ENCODE measurements at regions not wholly inside any gene's neighbourhood (a gene's known extent, or its start where the extent isn't known, plus 50 kb on each side); places are given as distances from the start of the nearest gene placed in this dataset.

GRCh38 chr13:73938372-73939070, 195.7 kb downstream of the KLF12 start:
- peaks cover 72% of the 10 kb centered on the region for H3K79me2 ChIP-seq (ENCODE audit: low read length)
- H3K4me3 ChIP-seq (ENCODE audit: low read length) = no peak overlapping the region
- peaks cover 15% of the 10 kb centered on the region; the same call in 1 of the 2 replicates for H3K36me3 ChIP-seq (ENCODE audit: insufficient read depth, low read length)
- no peaks in the 10 kb centered on the region for H3K27me3 ChIP-seq (ENCODE audit: low read length)
- peak overlapping the region; percentile 31 for H3K4me2 ChIP-seq (ENCODE audit: low read depth, low read length, poor library complexity, severe bottlenecking)
- no peak for DNase-seq
- no peaks in the 10 kb centered on the region for H3K9me3 ChIP-seq (ENCODE audit: low read length)
- peaks cover 68% of the 10 kb centered on the region for H3K4me1 ChIP-seq (ENCODE audit: low read length)
- no peaks in the 10 kb centered on the region for H4K20me1 ChIP-seq (ENCODE audit: insufficient read depth, low read depth, low read length)
- H3K9me2 ChIP-seq (replicated peaks; ENCODE audit: insufficient read depth, low read length) = no peaks in the 10 kb centered on the region
- no peak overlapping the region for H2AFZ ChIP-seq (ENCODE audit: low read length)
- no peak overlapping the region for H3K9ac ChIP-seq (ENCODE audit: low read length)
- peak overlapping the region; percentile 6; the same call in 1 of the 2 replicates for H3K27ac ChIP-seq (ENCODE audit: low read length)

GRCh38 chr13:73937441-73937840, 196.8 kb downstream of the KLF12 start:
- no peaks in the 10 kb centered on the region for H3K27me3 ChIP-seq (ENCODE audit: low read length)
- peaks cover 71% of the 10 kb centered on the region for H3K79me2 ChIP-seq (ENCODE audit: low read length)
- H3K9me2 ChIP-seq (replicated peaks; ENCODE audit: insufficient read depth, low read length) = no peaks in the 10 kb centered on the region
- no peak overlapping the region for H3K9ac ChIP-seq (ENCODE audit: low read length)
- peaks cover 15% of the 10 kb centered on the region; the same call in 1 of the 2 replicates for H3K36me3 ChIP-seq (ENCODE audit: insufficient read depth, low read length)
- peak overlapping the region; percentile 31 for H3K4me2 ChIP-seq (ENCODE audit: low read depth, low read length, poor library complexity, severe bottlenecking)
- DNase-seq = no peak
- peaks cover 71% of the 10 kb centered on the region for H3K4me1 ChIP-seq (ENCODE audit: low read length)
- no peak overlapping the region for H2AFZ ChIP-seq (ENCODE audit: low read length)
- peak overlapping the region; percentile 39 for H3K27ac ChIP-seq (ENCODE audit: low read length)
- no peaks in the 10 kb centered on the region for H4K20me1 ChIP-seq (ENCODE audit: insufficient read depth, low read depth, low read length)
- H3K9me3 ChIP-seq (ENCODE audit: low read length) = no peaks in the 10 kb centered on the region
- no peak overlapping the region for H3K4me3 ChIP-seq (ENCODE audit: low read length)

- Histone ChIP-seq H3K36me3 (ENCODE audit: insufficient read depth, low read length) (peaks cover 14% of the 10 kb centered on the region; the same call in 1 of the 2 replicates), H2AFZ (ENCODE audit: low read length) (no peak overlapping the region), H3K9ac (ENCODE audit: low read length) (no peak overlapping the region), H3K4me3 (ENCODE audit: low read length) (no peak overlapping the region), H4K20me1 (ENCODE audit: insufficient read depth, low read depth, low read length) (no peaks in the 10 kb centered on the region), H3K4me2 (ENCODE audit: low read depth, low read length, poor library complexity, severe bottlenecking) (no peak overlapping the region), H3K9me3 (ENCODE audit: low read length) (no peaks in the 10 kb centered on the region), H3K4me1 (ENCODE audit: low read length) (peaks cover 64% of the 10 kb centered on the region), H3K27me3 (ENCODE audit: low read length) (no peaks in the 10 kb centered on the region), H3K27ac (ENCODE audit: low read length) (no peak overlapping the region), H3K9me2 (replicated peaks; ENCODE audit: insufficient read depth, low read length) (no peaks in the 10 kb centered on the region), H3K79me2 (ENCODE audit: low read length) (peaks cover 72% of the 10 kb centered on the region)
- DNase-seq = no peak
Measured at GRCh38 chr13:73935991-73936390, 198.2 kb downstream of the KLF12 start.

- H3K79me2 ChIP-seq (ENCODE audit: low read length) = peaks cover 72% of the 10 kb centered on the region
- no peak for DNase-seq
- H3K4me1 ChIP-seq (ENCODE audit: low read length) = peaks cover 52% of the 10 kb centered on the region
- peak overlapping the region; percentile 9 for H3K4me2 ChIP-seq (ENCODE audit: low read depth, low read length, poor library complexity, severe bottlenecking)
- peaks cover 21% of the 10 kb centered on the region; the same call in 1 of the 2 replicates for H3K36me3 ChIP-seq (ENCODE audit: insufficient read depth, low read length)
- H3K4me3 ChIP-seq (ENCODE audit: low read length) = no peak overlapping the region
- H3K27me3 ChIP-seq (ENCODE audit: low read length) = no peaks in the 10 kb centered on the region
- H2AFZ ChIP-seq (ENCODE audit: low read length) = no peak overlapping the region
- H3K27ac ChIP-seq (ENCODE audit: low read length) = no peak overlapping the region
- H3K9me2 ChIP-seq (replicated peaks; ENCODE audit: insufficient read depth, low read length) = no peaks in the 10 kb centered on the region
- no peak overlapping the region for H3K9ac ChIP-seq (ENCODE audit: low read length)
- no peaks in the 10 kb centered on the region for H4K20me1 ChIP-seq (ENCODE audit: insufficient read depth, low read depth, low read length)
- no peaks in the 10 kb centered on the region for H3K9me3 ChIP-seq (ENCODE audit: low read length)
Measured at GRCh38 chr13:73934771-73935170, 199.4 kb downstream of the KLF12 start.

- H3K4me2 ChIP-seq (ENCODE audit: low read depth, low read length, poor library complexity, severe bottlenecking) = peak overlapping the region; percentile 9
- H3K36me3 ChIP-seq (ENCODE audit: insufficient read depth, low read length) = peaks cover 25% of the 10 kb centered on the region; the same call in 1 of the 2 replicates
- H3K9me2 ChIP-seq (replicated peaks; ENCODE audit: insufficient read depth, low read length) = no peaks in the 10 kb centered on the region
- peaks cover 46% of the 10 kb centered on the region for H3K4me1 ChIP-seq (ENCODE audit: low read length)
- no peak overlapping the region for H2AFZ ChIP-seq (ENCODE audit: low read length)
- no peaks in the 10 kb centered on the region for H3K9me3 ChIP-seq (ENCODE audit: low read length)
- DNase-seq = no peak
- no peaks in the 10 kb centered on the region for H3K27me3 ChIP-seq (ENCODE audit: low read length)
- H4K20me1 ChIP-seq (ENCODE audit: insufficient read depth, low read depth, low read length) = no peaks in the 10 kb centered on the region
- peaks cover 72% of the 10 kb centered on the region for H3K79me2 ChIP-seq (ENCODE audit: low read length)
- H3K4me3 ChIP-seq (ENCODE audit: low read length) = no peak overlapping the region
- H3K9ac ChIP-seq (ENCODE audit: low read length) = no peak overlapping the region
- H3K27ac ChIP-seq (ENCODE audit: low read length) = peak overlapping the region; percentile 32; the same call in 1 of the 2 replicates
Measured at GRCh38 chr13:73934215-73934641, 200.0 kb downstream of the KLF12 start.

GRCh38 chr13:73933795-73934194, 200.4 kb downstream of the KLF12 start:
- Histone ChIP-seq H3K4me2 (ENCODE audit: low read depth, low read length, poor library complexity, severe bottlenecking) (peak overlapping the region; percentile 21), H3K9ac (ENCODE audit: low read length) (no peak overlapping the region), H3K4me3 (ENCODE audit: low read length) (no peak overlapping the region), H2AFZ (ENCODE audit: low read length) (no peak overlapping the region), H3K9me2 (replicated peaks; ENCODE audit: insufficient read depth, low read length) (no peaks in the 10 kb centered on the region), H3K36me3 (ENCODE audit: insufficient read depth, low read length) (peaks cover 25% of the 10 kb centered on the region; the same call in 1 of the 2 replicates), H3K4me1 (ENCODE audit: low read length) (peaks cover 42% of the 10 kb centered on the region), H3K9me3 (ENCODE audit: low read length) (no peaks in the 10 kb centered on the region), H4K20me1 (ENCODE audit: insufficient read depth, low read depth, low read length) (no peaks in the 10 kb centered on the region), H3K79me2 (ENCODE audit: low read length) (peaks cover 73% of the 10 kb centered on the region), H3K27me3 (ENCODE audit: low read length) (no peaks in the 10 kb centered on the region), H3K27ac (ENCODE audit: low read length) (peak overlapping the region; percentile 32; the same call in 1 of the 2 replicates)
- no peak for DNase-seq

GRCh38 chr13:73932091-73932490, 202.1 kb downstream of the KLF12 start:
- no peaks in the 10 kb centered on the region for H3K9me2 ChIP-seq (replicated peaks; ENCODE audit: insufficient read depth, low read length)
- no peaks in the 10 kb centered on the region for H3K27me3 ChIP-seq (ENCODE audit: low read length)
- DNase-seq = no peak
- H3K27ac ChIP-seq (ENCODE audit: low read length) = peak overlapping the region; percentile 38; the same call in 1 of the 2 replicates
- H3K4me2 ChIP-seq (ENCODE audit: low read depth, low read length, poor library complexity, severe bottlenecking) = no peak overlapping the region
- peaks cover 25% of the 10 kb centered on the region; the same call in 1 of the 2 replicates for H3K36me3 ChIP-seq (ENCODE audit: insufficient read depth, low read length)
- no peak overlapping the region for H2AFZ ChIP-seq (ENCODE audit: low read length)
- peaks cover 25% of the 10 kb centered on the region for H3K4me1 ChIP-seq (ENCODE audit: low read length)
- peaks cover 69% of the 10 kb centered on the region for H3K79me2 ChIP-seq (ENCODE audit: low read length)
- no peak overlapping the region for H3K9ac ChIP-seq (ENCODE audit: low read length)
- H3K4me3 ChIP-seq (ENCODE audit: low read length) = no peak overlapping the region
- H3K9me3 ChIP-seq (ENCODE audit: low read length) = no peaks in the 10 kb centered on the region
- H4K20me1 ChIP-seq (ENCODE audit: insufficient read depth, low read depth, low read length) = no peaks in the 10 kb centered on the region

GRCh38 chr13:73929287-73929932, 204.8 kb downstream of the KLF12 start:
- no peaks in the 10 kb centered on the region for H3K27me3 ChIP-seq (ENCODE audit: low read length)
- H3K27ac ChIP-seq (ENCODE audit: low read length) = no peak overlapping the region
- no peaks in the 10 kb centered on the region for H3K9me3 ChIP-seq (ENCODE audit: low read length)
- peaks cover 73% of the 10 kb centered on the region for H3K79me2 ChIP-seq (ENCODE audit: low read length)
- H3K36me3 ChIP-seq (ENCODE audit: insufficient read depth, low read length) = peaks cover 22% of the 10 kb centered on the region; the same call in 1 of the 2 replicates
- H4K20me1 ChIP-seq (ENCODE audit: insufficient read depth, low read depth, low read length) = no peaks in the 10 kb centered on the region
- H3K4me3 ChIP-seq (ENCODE audit: low read length) = no peak overlapping the region
- H3K9me2 ChIP-seq (replicated peaks; ENCODE audit: insufficient read depth, low read length) = no peaks in the 10 kb centered on the region
- no peak for DNase-seq
- H3K9ac ChIP-seq (ENCODE audit: low read length) = no peak overlapping the region
- H3K4me2 ChIP-seq (ENCODE audit: low read depth, low read length, poor library complexity, severe bottlenecking) = no peak overlapping the region
- H2AFZ ChIP-seq (ENCODE audit: low read length) = no peak overlapping the region
- H3K4me1 ChIP-seq (ENCODE audit: low read length) = peaks cover 37% of the 10 kb centered on the region
